GM10266 (cell line): ENCODE measurements at regions not wholly inside any gene's neighbourhood (a gene's known extent, or its start where the extent isn't known, plus 50 kb on each side); places are given as distances from the start of the nearest gene placed in this dataset.

Experiments used
- DNase-seq: peaks from one replicate; pipeline ENCODE4 v3.0.0; 2012; ENCODE audit errors: extremely low spot score
- CTCF ChIP-seq: IDR thresholded peaks from 2 replicates; pipeline ENCODE4 v1.5.1; 2012; ENCODE audit warnings: mild to moderate bottlenecking, low read depth; ENCODE audit not compliant: control insufficient read depth, insufficient read depth; ENCODE audit errors: missing control alignments

- no peak for DNase-seq
- no peak for TF ChIP-seq CTCF
These were observed 179.4 kb downstream of the INHBB start for GRCh38 chr2:120525056-120526046.

GRCh38 chr2:120526047-120526562 lies 180.2 kb downstream of the INHBB start:
- no peak for TF ChIP-seq CTCF
- DNase-seq, result no peak

DNA sequence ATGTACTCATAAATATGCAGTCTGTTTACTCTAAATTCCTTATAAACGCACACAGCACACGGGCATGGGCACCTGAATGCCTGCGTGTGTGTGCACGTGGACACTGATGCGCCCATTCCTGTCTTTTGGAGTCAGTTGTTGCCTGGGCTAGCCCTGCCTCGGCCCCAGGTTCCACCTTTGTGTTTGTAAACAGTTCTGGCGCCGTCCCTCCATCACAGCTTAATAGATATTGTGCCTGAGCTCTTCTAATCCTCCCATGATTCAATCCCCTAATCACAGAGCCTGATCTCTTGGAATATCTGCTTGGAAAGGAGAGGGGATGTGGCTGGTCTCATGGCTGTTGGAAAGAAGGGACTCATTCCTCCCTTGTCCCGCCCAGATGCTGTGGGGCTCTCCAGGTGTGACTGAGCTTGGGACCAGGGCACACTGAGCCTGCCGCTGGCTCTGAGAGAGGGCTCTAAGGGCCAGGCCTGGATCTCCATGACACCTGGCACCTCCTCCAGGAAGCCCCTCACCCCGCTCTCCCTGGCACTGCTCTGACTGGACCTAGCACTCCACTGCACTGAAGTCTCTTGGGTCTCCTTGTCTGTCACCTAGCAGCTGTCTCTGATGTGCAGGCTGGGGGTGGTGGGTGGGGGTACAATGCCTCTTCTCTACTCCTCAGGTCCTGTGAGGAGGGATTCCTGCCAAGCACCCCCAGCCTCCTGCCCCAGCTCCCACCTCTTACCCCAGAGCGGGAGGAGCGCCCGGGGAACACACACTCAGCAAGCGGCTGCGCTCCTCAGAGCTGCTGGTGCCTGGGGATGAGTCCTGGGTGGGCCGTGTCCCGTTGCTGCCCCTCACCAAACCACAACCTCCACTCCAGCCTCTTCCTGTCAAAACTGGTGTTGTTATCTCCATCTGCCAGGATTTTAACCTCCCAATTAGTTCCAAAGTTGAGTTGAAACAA lies 181.3 kb downstream of the INHBB start:
- TF ChIP-seq CTCF, result no peak
- no peak for DNase-seq

- no peak for TF ChIP-seq CTCF
These were observed 182.2 kb downstream of the INHBB start for GRCh38 chr2:120528051-120528692.

DNA sequence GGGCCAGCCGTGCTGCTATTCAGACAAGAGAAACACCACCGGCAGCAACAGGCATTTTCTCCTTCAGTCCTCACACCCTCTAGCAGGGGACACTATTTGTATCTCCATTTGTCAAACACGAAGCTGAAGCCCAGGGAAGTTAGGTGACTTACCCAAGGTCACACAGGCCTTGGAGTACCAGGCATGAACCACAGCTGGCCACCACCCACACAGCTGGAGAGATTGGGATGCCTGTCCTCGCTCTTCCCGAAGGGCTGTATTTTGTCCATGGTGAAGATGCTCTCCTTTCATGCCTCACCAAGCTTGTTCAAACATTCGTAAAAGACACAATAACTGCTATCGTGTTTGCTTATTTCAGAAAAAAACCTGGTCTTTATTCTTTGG lies 182.7 kb downstream of the INHBB start:
- no peak for TF ChIP-seq CTCF
- DNase-seq, result no peak

More at GRCh38 chr2:120528051-120528692, 182.2 kb downstream of the INHBB start:
- no peak for DNase-seq

DNA sequence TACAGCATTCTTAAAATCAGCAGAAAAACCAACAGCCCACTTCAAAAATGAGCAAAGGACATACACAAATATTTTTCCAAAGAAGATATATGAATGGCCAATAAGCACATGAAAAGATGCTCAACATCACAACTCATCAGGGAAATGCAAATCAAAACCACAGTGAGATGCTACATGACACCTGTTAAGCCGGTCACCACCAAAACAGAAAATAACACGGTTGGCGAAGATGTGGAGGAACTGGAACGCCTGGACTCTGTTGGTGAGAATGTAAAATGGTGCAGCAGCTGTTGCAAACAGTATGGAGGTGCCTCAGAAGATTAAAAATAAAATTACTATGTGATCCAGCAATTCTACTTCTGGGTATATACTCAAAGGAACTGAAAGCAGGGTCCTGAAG lies 184.8 kb downstream of the INHBB start:
- no peak for DNase-seq

More for the DNA sequence above, 184.8 kb downstream of the INHBB start:
- TF ChIP-seq CTCF, result no peak
